CD4-positive, alpha-beta T cell (primary cell): ENCODE measurements at regions not wholly inside any gene's neighbourhood (a gene's known extent, or its start where the extent isn't known, plus 50 kb on each side); places are given as distances from the start of the nearest gene placed in this dataset.

Experiments used
- ATAC-seq: fragments of 200-7000 bp; cut with Tn5 transposase; one replicate; pipeline ENCODE4 v1.10.0; 2022; ENCODE audit warnings: mild to moderate bottlenecking; ENCODE audit not compliant: poor library complexity
- CTCF ChIA-PET: fragments of 350-600 bp; sonication (Branson Sonifier 250); formaldehyde crosslinking; loops from one replicate; lab custom pipeline; 2021; ENCODE audit warnings: antibody characterized with exemption, inconsistent platforms; lab: Charles Lee
- POLR2A ChIA-PET: fragments of 350-600 bp; sonication (Branson Sonifier 250); formaldehyde crosslinking; loops from one replicate; lab custom pipeline; 2021; ENCODE audit warnings: antibody characterized with exemption, inconsistent platforms; lab: Charles Lee
- DNase-seq, 14 experiments: peaks; one replicate each; pipeline ENCODE4 v3.0.0-alpha.2; 2013 to 2020; ENCODE audit warnings: mixed read lengths in 2 of 14
- H3K27ac ChIP-seq, 2 donors: one replicate each; pipeline versions ENCODE4 v1.5.1 to v1.7.0; 2013; ENCODE audit warnings: low read length in 2 of 2, low read depth in 1 of 2, mild to moderate bottlenecking in 1 of 2
- H3K27me3 ChIP-seq, 2 experiments: 1 replicate in 1 of 2; 2 replicates in 1 of 2; pipeline versions ENCODE4 v1.6.1 to v1.7.0; 2013; ENCODE audit warnings: low read length in 2 of 2, control low read depth in 1 of 2, mild to moderate bottlenecking in 1 of 2, moderate library complexity in 1 of 2; ENCODE audit not compliant: insufficient read depth in 2 of 2, control insufficient read depth in 1 of 2
- H3K36me3 ChIP-seq: one replicate; pipeline ENCODE4 v1.6.1; 2013; ENCODE audit warnings: low read length, control low read depth; ENCODE audit not compliant: insufficient read depth
- H3K4me1 ChIP-seq: one replicate; pipeline ENCODE4 v1.6.1; 2013; ENCODE audit warnings: low read length, control low read depth; ENCODE audit not compliant: insufficient read depth
- H3K4me3 ChIP-seq: one replicate; pipeline ENCODE4 v1.5.1; 2013; ENCODE audit warnings: mild to moderate bottlenecking, low read length, moderate library complexity
- H3K9me3 ChIP-seq, 2 experiments: 1 replicate in 1 of 2; 2 replicates in 1 of 2; pipeline versions ENCODE4 v1.6.1 to v1.7.0; 2013; ENCODE audit warnings: low read length in 2 of 2, mild to moderate bottlenecking in 2 of 2, control low read depth in 1 of 2, moderate library complexity in 1 of 2; ENCODE audit not compliant: control insufficient read depth in 1 of 2, insufficient read depth in 1 of 2
- H3K27ac Mint-ChIP-seq: one replicate; pipeline ENCODE4 v1.8.0; 2020; ENCODE audit warnings: mixed read lengths
- H3K27me3 Mint-ChIP-seq: one replicate; pipeline ENCODE4 v1.8.0; 2021; ENCODE audit warnings: mixed read lengths
- H3K36me3 Mint-ChIP-seq: one replicate; pipeline ENCODE4 v1.8.0; 2021; ENCODE audit warnings: low read depth, mixed read lengths
- H3K4me1 Mint-ChIP-seq: one replicate; pipeline ENCODE4 v1.8.0; 2021; ENCODE audit warnings: low read depth, mixed read lengths
- H3K4me3 Mint-ChIP-seq: one replicate; pipeline ENCODE4 v1.8.0; 2020; ENCODE audit warnings: mild to moderate bottlenecking, mixed read lengths
- H3K9me3 Mint-ChIP-seq: one replicate; pipeline ENCODE4 v1.8.0; 2020; ENCODE audit warnings: mixed read lengths
- intact Hi-C, 2 experiments: fragments of 100-400 bp; cut with DNase I in 1 of 2; cut with micrococcal nuclease in 1 of 2; formaldehyde crosslinking; loops; one replicate each; pipeline versions ENCODE4 v1.15.1 to v1.9.0; 2023 to 2025; cut with DNase I, micrococcal nuclease
- TF ChIP-seq, protein P1 (sequence below): fragments of 200-600 bp; IDR thresholded peaks from one replicate; pipeline ENCODE4 v1.8.0; 2022; ENCODE audit warnings: antibody characterized with exemption, mild to moderate bottlenecking

GRCh38 chr13:100817928-100818327 lies 143.3 kb upstream of the TMTC4 start:
- H3K36me3 Mint-ChIP-seq = no peaks in the 10 kb centered on the region
- CTCF ChIA-PET = no interaction called here

GRCh38 chr13:100815476-100816046 lies 141.0 kb upstream of the TMTC4 start:
- Mint-ChIP-seq H3K27ac (no peak overlapping the region), H3K4me3 (no peak overlapping the region), H3K36me3 (no peaks in the 10 kb centered on the region), H3K9me3 (peaks cover 4% of the 10 kb centered on the region), H3K27me3 (peaks cover 57% of the 10 kb centered on the region), H3K4me1 (no peaks in the 10 kb centered on the region)
- no peaks in the 10 kb centered on the region for H3K4me1 ChIP-seq
- no peak for ATAC-seq
- TF ChIP-seq, protein P1, sequence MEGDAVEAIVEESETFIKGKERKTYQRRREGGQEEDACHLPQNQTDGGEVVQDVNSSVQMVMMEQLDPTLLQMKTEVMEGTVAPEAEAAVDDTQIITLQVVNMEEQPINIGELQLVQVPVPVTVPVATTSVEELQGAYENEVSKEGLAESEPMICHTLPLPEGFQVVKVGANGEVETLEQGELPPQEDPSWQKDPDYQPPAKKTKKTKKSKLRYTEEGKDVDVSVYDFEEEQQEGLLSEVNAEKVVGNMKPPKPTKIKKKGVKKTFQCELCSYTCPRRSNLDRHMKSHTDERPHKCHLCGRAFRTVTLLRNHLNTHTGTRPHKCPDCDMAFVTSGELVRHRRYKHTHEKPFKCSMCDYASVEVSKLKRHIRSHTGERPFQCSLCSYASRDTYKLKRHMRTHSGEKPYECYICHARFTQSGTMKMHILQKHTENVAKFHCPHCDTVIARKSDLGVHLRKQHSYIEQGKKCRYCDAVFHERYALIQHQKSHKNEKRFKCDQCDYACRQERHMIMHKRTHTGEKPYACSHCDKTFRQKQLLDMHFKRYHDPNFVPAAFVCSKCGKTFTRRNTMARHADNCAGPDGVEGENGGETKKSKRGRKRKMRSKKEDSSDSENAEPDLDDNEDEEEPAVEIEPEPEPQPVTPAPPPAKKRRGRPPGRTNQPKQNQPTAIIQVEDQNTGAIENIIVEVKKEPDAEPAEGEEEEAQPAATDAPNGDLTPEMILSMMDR = no peak
- ChIA-PET POLR2A (no interaction called here), CTCF (interaction anchor here (0.7 kb wide), 1 partner anchor 71 kb away, joined by 3 read pairs; no protein-coding TSS in a partner anchor)
- H3K27me3 ChIP-seq = peaks cover 0 to 3% of the 10 kb centered on the region in 2 experiments
- no peaks in the 10 kb centered on the region for H3K9me3 ChIP-seq
- no peaks in the 10 kb centered on the region for H3K36me3 ChIP-seq
- no peak for DNase-seq
- no peak overlapping the region for H3K27ac ChIP-seq
- no peak overlapping the region for H3K4me3 ChIP-seq
- intact Hi-C loops = no loop called here

More at GRCh38 chr13:100817928-100818327, 143.3 kb upstream of the TMTC4 start:
- DNase-seq = no peak
- Mint-ChIP-seq H3K27ac (no peak overlapping the region), H3K4me1 (no peaks in the 10 kb centered on the region), H3K4me3 (no peak overlapping the region), H3K9me3 (peaks cover 4% of the 10 kb centered on the region), H3K27me3 (peaks cover 35% of the 10 kb centered on the region)
- no peaks in the 10 kb centered on the region for H3K36me3 ChIP-seq
- no peak overlapping the region for H3K27ac ChIP-seq
- H3K4me1 ChIP-seq = no peaks in the 10 kb centered on the region
- TF ChIP-seq, protein P1 = no peak
- no peak overlapping the region for H3K4me3 ChIP-seq
- H3K9me3 ChIP-seq = no peaks in the 10 kb centered on the region
- peaks cover 0 to 3% of the 10 kb centered on the region in 2 experiments for H3K27me3 ChIP-seq
- POLR2A ChIA-PET = no interaction called here
- intact Hi-C loops = no loop called here
- no peak for ATAC-seq

DNA sequence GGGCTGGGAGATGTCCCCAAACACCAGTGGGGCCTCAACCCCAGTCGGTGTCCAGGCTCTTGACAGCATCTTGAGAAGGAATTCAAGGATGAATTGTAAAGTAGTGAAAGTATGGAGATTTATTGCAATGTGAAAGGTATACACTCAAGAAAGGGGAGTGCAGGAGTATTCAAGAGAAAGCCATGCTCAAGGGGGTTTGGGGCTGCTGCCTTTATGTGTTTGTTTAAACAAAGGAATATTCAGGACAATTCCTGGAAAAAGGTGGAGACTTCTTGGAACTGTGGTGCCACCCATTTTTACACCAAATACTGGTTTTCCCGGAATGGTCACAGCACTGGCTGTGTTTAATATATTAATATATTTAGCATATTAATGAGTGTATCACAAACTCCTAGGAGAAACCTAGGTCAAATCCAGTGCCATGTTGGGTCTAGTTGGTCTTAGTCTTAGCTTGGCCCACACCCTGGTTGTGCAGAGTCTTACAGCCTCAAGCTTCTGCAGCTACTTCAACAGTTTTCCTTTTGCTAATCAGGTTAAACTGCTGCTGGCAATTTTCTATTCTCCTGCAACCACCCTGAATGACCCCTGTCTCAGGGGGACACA lies 138.5 kb upstream of the TMTC4 start:
- Mint-ChIP-seq H3K4me1 (no peaks in the 10 kb centered on the region), H3K9me3 (peaks cover 4% of the 10 kb centered on the region), H3K27ac (no peak overlapping the region), H3K27me3 (peaks cover 57% of the 10 kb centered on the region), H3K36me3 (no peaks in the 10 kb centered on the region), H3K4me3 (no peak overlapping the region)
- CTCF ChIA-PET = no interaction called here
- no peaks in the 10 kb centered on the region for H3K9me3 ChIP-seq
- no peak overlapping the region for H3K27ac ChIP-seq
- ATAC-seq = no peak
- TF ChIP-seq, protein P1 = no peak
- DNase-seq = no peak
- H3K4me3 ChIP-seq = no peak overlapping the region
- POLR2A ChIA-PET = no interaction called here
- no peaks in the 10 kb centered on the region for H3K36me3 ChIP-seq
- intact Hi-C loops = no loop called here
- H3K27me3 ChIP-seq = peaks cover 0 to 14% of the 10 kb centered on the region in 2 experiments
- no peaks in the 10 kb centered on the region for H3K4me1 ChIP-seq
